GM12864 (cell line): ENCODE measurements at regions not wholly inside any gene's neighbourhood (a gene's known extent, or its start where the extent isn't known, plus 50 kb on each side); places are given as distances from the start of the nearest gene placed in this dataset.

Experiments
- DNase-seq: peaks from one replicate; pipeline ENCODE4 v3.0.0-alpha.2; 2011; ENCODE audit warnings: low read depth
- H3K4me3 ChIP-seq: 2 replicates; pipeline ENCODE4 v1.5.1; 2011; ENCODE audit warnings: mild to moderate bottlenecking, low read depth, low read length, control low read depth
- CTCF ChIP-seq: IDR thresholded peaks from 2 replicates; pipeline ENCODE4 v1.5.1; 2011; ENCODE audit warnings: low read depth, mild to moderate bottlenecking, moderate library complexity, low read length, control low read depth, inconsistent platforms; ENCODE audit errors: missing control alignments

GRCh38 chr13:107516517-107516916 is 698.8 kb downstream of the LIG4 start:
- no peak for DNase-seq
- no peak for TF ChIP-seq CTCF

GRCh38 chr13:107512551-107512950 is 702.8 kb downstream of the LIG4 start:
- no peak for DNase-seq
- no peak overlapping the region for H3K4me3 ChIP-seq
- no peak for TF ChIP-seq CTCF

More at GRCh38 chr13:107516517-107516916, 698.8 kb downstream of the LIG4 start:
- no peak overlapping the region for H3K4me3 ChIP-seq

- no peak for TF ChIP-seq CTCF
- no peak overlapping the region for H3K4me3 ChIP-seq
- DNase-seq: no peak
Observed at GRCh38 chr13:107497661-107498060, 717.7 kb downstream of the LIG4 start.

GRCh38 chr13:107493266-107493665 is 722.1 kb downstream of the LIG4 start:
- DNase-seq: no peak
- no peak for TF ChIP-seq CTCF
- H3K4me3 ChIP-seq: no peak overlapping the region

GRCh38 chr13:107482688-107483087 is 732.6 kb downstream of the LIG4 start:
- no peak for TF ChIP-seq CTCF
- DNase-seq: no peak
- H3K4me3 ChIP-seq: no peak overlapping the region

- TF ChIP-seq CTCF: no peak
- no peak overlapping the region for H3K4me3 ChIP-seq
- DNase-seq: no peak
Observed at GRCh38 chr13:107480130-107480529, 735.2 kb downstream of the LIG4 start.

GRCh38 chr13:107477772-107478379 is 737.5 kb downstream of the LIG4 start:
- no peak overlapping the region for H3K4me3 ChIP-seq
- TF ChIP-seq CTCF: no peak
- DNase-seq: no peak
